Fibroblast of the conjunctiva (primary cell): ENCODE measurements at regions not wholly inside any gene's neighbourhood (a gene's known extent, or its start where the extent isn't known, plus 50 kb on each side); places are given as distances from the start of the nearest gene placed in this dataset.

Experiments
- DNase-seq: peaks from one replicate; pipeline ENCODE4 v3.0.0-alpha.2; 2010; ENCODE audit warnings: low read depth

- DNase-seq = no peak
Observed at GRCh38 chr15:39427705-39428104, 153.2 kb upstream of the THBS1 start.

GRCh38 chr15:39429898-39430357 lies 151.0 kb upstream of the THBS1 start:
- peak; percentile 37 for DNase-seq

GRCh38 chr15:39430389-39430788 lies 150.5 kb upstream of the THBS1 start:
- DNase-seq = no peak

- DNase-seq = no peak
Observed at GRCh38 chr15:39431376-39431775, 149.5 kb upstream of the THBS1 start.

GRCh38 chr15:39432026-39432425 lies 148.9 kb upstream of the THBS1 start:
- DNase-seq = no peak

GRCh38 chr15:39432912-39433348 lies 147.9 kb upstream of the THBS1 start:
- no peak for DNase-seq

GRCh38 chr15:39433376-39433775 lies 147.5 kb upstream of the THBS1 start:
- no peak for DNase-seq

GRCh38 chr15:39434163-39434562 lies 146.7 kb upstream of the THBS1 start:
- DNase-seq = no peak

GRCh38 chr15:39434751-39435238 lies 146.1 kb upstream of the THBS1 start:
- DNase-seq = no peak

GRCh38 chr15:39435244-39435643 lies 145.6 kb upstream of the THBS1 start:
- no peak for DNase-seq

- no peak for DNase-seq
Observed at GRCh38 chr15:39438260-39438659, 142.6 kb upstream of the THBS1 start.

- DNase-seq = no peak
Observed at GRCh38 chr15:39438799-39439592, 141.9 kb upstream of the THBS1 start.

- no peak for DNase-seq
Observed at GRCh38 chr15:39442898-39443297, 138.0 kb upstream of the THBS1 start.

GRCh38 chr15:39443659-39444219 lies 137.1 kb upstream of the THBS1 start:
- DNase-seq = no peak

GRCh38 chr15:39444735-39445470 lies 136.0 kb upstream of the THBS1 start:
- DNase-seq = no peak

GRCh38 chr15:39445931-39446330 lies 134.9 kb upstream of the THBS1 start:
- no peak for DNase-seq

GRCh38 chr15:39447346-39447745 lies 133.5 kb upstream of the THBS1 start:
- DNase-seq = no peak

- no peak for DNase-seq
Observed at GRCh38 chr15:39447881-39448280, 133.0 kb upstream of the THBS1 start.

- DNase-seq = no peak
Observed at GRCh38 chr15:39448409-39448808, 132.5 kb upstream of the THBS1 start.

- no peak for DNase-seq
Observed at GRCh38 chr15:39451121-39451688, 129.7 kb upstream of the THBS1 start.

- no peak for DNase-seq
Observed at GRCh38 chr15:39451871-39452270, 129.0 kb upstream of the THBS1 start.

- no peak for DNase-seq
Observed at GRCh38 chr15:39453620-39454019, 127.3 kb upstream of the THBS1 start.
